SK-N-SH treated with all-trans-retinoic acid at 6 μM for 48 hours (cell line): ENCODE measurements at regions not wholly inside any gene's neighbourhood (a gene's known extent, or its start where the extent isn't known, plus 50 kb on each side); places are given as distances from the start of the nearest gene placed in this dataset.
"Not testable (repeated sequence)": the region's sequence is repeated elsewhere in the genome, so short reads cannot be mapped to it uniquely, and the experiment has no call there.

ENCODE experiments used
- ATAC-seq: fragments of 200-7000 bp; cut with Tn5 transposase; 3 replicates; pipeline ENCODE4 v1.9.1; 2020; ENCODE audit warnings: mild to moderate bottlenecking, moderate library complexity
- ARNTL ChIP-seq: fragments of 450-650 bp; formaldehyde crosslinking; IDR thresholded peaks from 2 replicates; pipeline ENCODE4 v1.5.0; 2020; ENCODE audit warnings: low read depth, mild to moderate bottlenecking, moderate library complexity, borderline replicate concordance
- BACH2 ChIP-seq: fragments of 250-450 bp; sonication (Bioruptor Pico); IDR thresholded peaks from 2 replicates; pipeline ENCODE4 v1.9.0; 2021; ENCODE audit warnings: mild to moderate bottlenecking, borderline replicate concordance
- CSDC2 ChIP-seq: fragments of 250-450 bp; sonication (Bioruptor Pico); IDR thresholded peaks from 2 replicates; pipeline ENCODE4 v1.5.0; 2020; ENCODE audit warnings: mild to moderate bottlenecking, moderate library complexity
- ESRRG ChIP-seq: fragments of 250-450 bp; sonication (Bioruptor Pico); IDR thresholded peaks from 2 replicates; pipeline ENCODE4 v1.6.1; 2021; ENCODE audit warnings: mild to moderate bottlenecking
- OSR1 ChIP-seq: fragments of 250-450 bp; sonication (Bioruptor Pico); IDR thresholded peaks from 2 replicates; pipeline ENCODE4 v1.8.0; 2022; ENCODE audit warnings: moderate library complexity, mild to moderate bottlenecking, inconsistent platforms
- PPARA ChIP-seq: fragments of 250-450 bp; sonication (Bioruptor Pico); IDR thresholded peaks from 2 replicates; pipeline ENCODE4 v1.5.0; 2020; ENCODE audit warnings: mild to moderate bottlenecking, borderline replicate concordance
- RARB ChIP-seq: fragments of 250-450 bp; sonication (Bioruptor Pico); IDR thresholded peaks from 2 replicates; pipeline ENCODE4 v1.8.0; 2021; ENCODE audit warnings: mild to moderate bottlenecking, moderate library complexity
- SNAI2 ChIP-seq: fragments of 250-450 bp; sonication (Bioruptor Pico); IDR thresholded peaks from 2 replicates; pipeline ENCODE4 v1.5.0; 2020; ENCODE audit warnings: mild to moderate bottlenecking, moderate library complexity
- TCF4 ChIP-seq: fragments of 250-450 bp; sonication (Bioruptor Pico); IDR thresholded peaks from 2 replicates; pipeline ENCODE4 v1.8.0; 2021; ENCODE audit warnings: mild to moderate bottlenecking, moderate library complexity, borderline replicate concordance
- TOX ChIP-seq: fragments of 250-450 bp; sonication (Bioruptor Pico); IDR thresholded peaks from 2 replicates; pipeline ENCODE4 v1.8.0; 2021; ENCODE audit warnings: mild to moderate bottlenecking, moderate library complexity, borderline replicate concordance
- ZC3H10 ChIP-seq: fragments of 250-450 bp; sonication (Bioruptor Pico); IDR thresholded peaks from 2 replicates; pipeline ENCODE4 v1.5.1; 2021; ENCODE audit warnings: mild to moderate bottlenecking, moderate library complexity
- ZFP3 ChIP-seq: fragments of 250-450 bp; sonication (Bioruptor Pico); IDR thresholded peaks from 2 replicates; pipeline ENCODE4 v1.5.0; 2020; ENCODE audit warnings: mild to moderate bottlenecking, moderate library complexity
- ZFP30 ChIP-seq: fragments of 450-650 bp; formaldehyde crosslinking; IDR thresholded peaks from 2 replicates; pipeline ENCODE4 v1.5.0; 2022; ENCODE audit warnings: mild to moderate bottlenecking, moderate library complexity
- ZNF565 ChIP-seq: fragments of 450-650 bp; formaldehyde crosslinking; conservative IDR thresholded peaks from 2 replicates; pipeline ENCODE4 v1.5.0; 2020; ENCODE audit warnings: low read depth, mild to moderate bottlenecking, moderate library complexity
- ZNF70 ChIP-seq: fragments of 450-650 bp; formaldehyde crosslinking; IDR thresholded peaks from 2 replicates; pipeline ENCODE4 v1.5.0; 2020; ENCODE audit warnings: mild to moderate bottlenecking, moderate library complexity
- ZNF8 ChIP-seq: fragments of 450-650 bp; formaldehyde crosslinking; IDR thresholded peaks from 2 replicates; pipeline ENCODE4 v1.5.0; 2020; ENCODE audit warnings: mild to moderate bottlenecking, moderate library complexity
- TF ChIP-seq, protein P1 (sequence below): fragments of 250-450 bp; sonication (Bioruptor Pico); IDR thresholded peaks from 2 replicates; pipeline ENCODE4 v1.5.1; 2020; ENCODE audit warnings: low read depth, mild to moderate bottlenecking, moderate library complexity
- TF ChIP-seq, protein P2 (sequence below): fragments of 250-450 bp; sonication (Bioruptor Pico); IDR thresholded peaks from 2 replicates; pipeline ENCODE4 v1.8.0; 2021; ENCODE audit warnings: low read depth, mild to moderate bottlenecking, moderate library complexity, borderline replicate concordance
- TF ChIP-seq, protein P3 (sequence below): fragments of 250-450 bp; sonication (Bioruptor Pico); IDR thresholded peaks from 2 replicates; pipeline ENCODE4 v1.5.1; 2021; ENCODE audit warnings: mild to moderate bottlenecking, moderate library complexity
- TF ChIP-seq, protein P4 (sequence below): fragments of 250-450 bp; sonication (Bioruptor Pico); IDR thresholded peaks from 2 replicates; pipeline ENCODE4 v1.5.0; 2020; ENCODE audit warnings: mild to moderate bottlenecking, moderate library complexity

DNA sequence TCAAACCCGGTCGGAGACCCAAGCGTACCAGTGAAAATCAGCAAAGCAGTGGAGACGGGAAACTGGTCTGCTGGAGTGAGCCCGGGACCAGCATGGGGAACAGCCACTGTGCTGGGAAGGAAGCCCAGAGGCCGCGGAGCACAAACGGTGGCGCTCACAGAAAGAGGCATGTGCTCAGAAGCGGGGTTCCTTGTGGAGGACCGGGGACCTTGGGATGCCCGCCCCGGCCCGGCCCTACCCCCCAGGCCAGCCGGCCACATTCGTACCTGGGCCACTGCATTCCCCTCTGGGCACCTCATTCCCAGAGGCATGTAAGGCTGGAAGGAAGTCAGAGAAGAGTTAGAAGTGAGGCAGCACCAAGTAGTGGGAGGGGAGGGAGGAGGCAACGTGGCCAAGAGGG lies 79.3 kb downstream of the RFLNA start:
- no peak for ATAC-seq
- no peak for TF ChIP-seq ZNF8
- TF ChIP-seq OSR1 (CRISPR knock-in tag), result no peak
- TF ChIP-seq ZC3H10, result no peak
- no peak for TF ChIP-seq ARNTL (CRISPR knock-in tag)
- TF ChIP-seq TCF4 (CRISPR knock-in tag), result no peak
- TF ChIP-seq BACH2 (CRISPR knock-in tag), result no peak
- no peak for TF ChIP-seq ESRRG (CRISPR knock-in tag)
- TF ChIP-seq, protein P1, sequence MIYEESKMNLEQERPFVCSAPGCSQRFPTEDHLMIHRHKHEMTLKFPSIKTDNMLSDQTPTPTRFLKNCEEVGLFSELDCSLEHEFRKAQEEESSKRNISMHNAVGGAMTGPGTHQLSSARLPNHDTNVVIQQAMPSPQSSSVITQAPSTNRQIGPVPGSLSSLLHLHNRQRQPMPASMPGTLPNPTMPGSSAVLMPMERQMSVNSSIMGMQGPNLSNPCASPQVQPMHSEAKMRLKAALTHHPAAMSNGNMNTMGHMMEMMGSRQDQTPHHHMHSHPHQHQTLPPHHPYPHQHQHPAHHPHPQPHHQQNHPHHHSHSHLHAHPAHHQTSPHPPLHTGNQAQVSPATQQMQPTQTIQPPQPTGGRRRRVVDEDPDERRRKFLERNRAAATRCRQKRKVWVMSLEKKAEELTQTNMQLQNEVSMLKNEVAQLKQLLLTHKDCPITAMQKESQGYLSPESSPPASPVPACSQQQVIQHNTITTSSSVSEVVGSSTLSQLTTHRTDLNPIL (CRISPR knock-in tag), result no peak
- no peak for TF ChIP-seq SNAI2 (CRISPR knock-in tag)
- TF ChIP-seq RARB (CRISPR knock-in tag), result no peak
- TF ChIP-seq, protein P2, sequence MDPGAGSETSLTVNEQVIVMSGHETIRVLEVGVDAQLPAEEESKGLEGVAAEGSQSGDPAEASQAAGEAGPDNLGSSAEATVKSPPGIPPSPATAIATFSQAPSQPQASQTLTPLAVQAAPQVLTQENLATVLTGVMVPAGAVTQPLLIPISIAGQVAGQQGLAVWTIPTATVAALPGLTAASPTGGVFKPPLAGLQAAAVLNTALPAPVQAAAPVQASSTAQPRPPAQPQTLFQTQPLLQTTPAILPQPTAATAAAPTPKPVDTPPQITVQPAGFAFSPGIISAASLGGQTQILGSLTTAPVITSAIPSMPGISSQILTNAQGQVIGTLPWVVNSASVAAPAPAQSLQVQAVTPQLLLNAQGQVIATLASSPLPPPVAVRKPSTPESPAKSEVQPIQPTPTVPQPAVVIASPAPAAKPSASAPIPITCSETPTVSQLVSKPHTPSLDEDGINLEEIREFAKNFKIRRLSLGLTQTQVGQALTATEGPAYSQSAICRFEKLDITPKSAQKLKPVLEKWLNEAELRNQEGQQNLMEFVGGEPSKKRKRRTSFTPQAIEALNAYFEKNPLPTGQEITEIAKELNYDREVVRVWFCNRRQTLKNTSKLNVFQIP (CRISPR knock-in tag), result no peak
- no peak for TF ChIP-seq ZFP3
- no peak for TF ChIP-seq TOX
- no peak for TF ChIP-seq CSDC2
- no peak for TF ChIP-seq PPARA (CRISPR knock-in tag)

DNA sequence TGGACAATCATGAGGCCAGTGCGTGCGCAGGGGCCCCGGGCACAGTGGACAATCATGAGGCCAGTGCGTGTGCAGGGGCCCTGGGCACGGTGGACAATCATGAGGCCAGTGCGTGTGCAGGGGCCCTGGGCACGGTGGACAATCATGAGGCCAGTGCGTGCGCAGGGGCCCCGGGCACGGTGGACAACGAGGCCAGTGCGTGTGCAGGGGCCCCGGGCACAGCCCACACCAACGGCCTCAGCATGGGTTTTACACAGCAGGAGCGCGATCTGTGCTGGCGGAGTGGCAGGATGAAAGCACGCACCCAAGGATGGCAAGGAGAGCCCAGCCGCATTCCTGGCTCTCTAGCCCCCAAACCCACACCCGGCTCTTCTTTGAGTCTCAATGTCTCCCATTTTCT lies 78.8 kb downstream of the RFLNA start:
- ATAC-seq, result not testable (repeated sequence)

DNA sequence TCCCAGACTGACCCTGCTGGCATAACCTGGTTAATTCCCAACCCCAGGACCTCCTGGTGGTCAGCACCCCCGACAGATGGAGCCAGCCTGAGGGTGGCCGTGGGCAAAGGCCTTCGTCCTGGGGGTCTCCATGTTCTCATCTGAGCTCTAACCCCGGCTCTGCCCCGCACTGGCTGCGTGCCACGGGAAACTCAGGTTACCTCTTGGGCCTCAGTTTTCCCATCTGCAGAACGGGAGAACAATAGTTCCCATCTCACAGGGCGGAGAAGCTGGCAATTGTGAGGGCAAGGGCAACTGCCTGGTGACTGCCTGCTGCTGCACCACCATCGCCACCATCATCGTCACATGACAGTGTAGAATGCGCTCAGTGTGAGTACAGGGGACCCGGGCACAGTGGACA lies 77.9 kb downstream of the RFLNA start:
- TF ChIP-seq, protein P3, sequence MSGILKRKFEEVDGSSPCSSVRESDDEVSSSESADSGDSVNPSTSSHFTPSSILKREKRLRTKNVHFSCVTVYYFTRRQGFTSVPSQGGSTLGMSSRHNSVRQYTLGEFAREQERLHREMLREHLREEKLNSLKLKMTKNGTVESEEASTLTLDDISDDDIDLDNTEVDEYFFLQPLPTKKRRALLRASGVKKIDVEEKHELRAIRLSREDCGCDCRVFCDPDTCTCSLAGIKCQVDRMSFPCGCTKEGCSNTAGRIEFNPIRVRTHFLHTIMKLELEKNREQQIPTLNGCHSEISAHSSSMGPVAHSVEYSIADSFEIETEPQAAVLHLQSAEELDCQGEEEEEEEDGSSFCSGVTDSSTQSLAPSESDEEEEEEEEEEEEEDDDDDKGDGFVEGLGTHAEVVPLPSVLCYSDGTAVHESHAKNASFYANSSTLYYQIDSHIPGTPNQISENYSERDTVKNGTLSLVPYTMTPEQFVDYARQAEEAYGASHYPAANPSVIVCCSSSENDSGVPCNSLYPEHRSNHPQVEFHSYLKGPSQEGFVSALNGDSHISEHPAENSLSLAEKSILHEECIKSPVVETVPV, result no peak
- TF ChIP-seq ZFP3 (no peak), ZFP30 (CRISPR knock-in tag) (no peak), ZNF565 (CRISPR knock-in tag) (no peak), CSDC2 (no peak), RARB (CRISPR knock-in tag) (no peak), ZNF8 (no peak), OSR1 (CRISPR knock-in tag) (no peak), TCF4 (CRISPR knock-in tag) (no peak), SNAI2 (CRISPR knock-in tag) (no peak), ARNTL (CRISPR knock-in tag) (no peak)
- TF ChIP-seq, protein P4, sequence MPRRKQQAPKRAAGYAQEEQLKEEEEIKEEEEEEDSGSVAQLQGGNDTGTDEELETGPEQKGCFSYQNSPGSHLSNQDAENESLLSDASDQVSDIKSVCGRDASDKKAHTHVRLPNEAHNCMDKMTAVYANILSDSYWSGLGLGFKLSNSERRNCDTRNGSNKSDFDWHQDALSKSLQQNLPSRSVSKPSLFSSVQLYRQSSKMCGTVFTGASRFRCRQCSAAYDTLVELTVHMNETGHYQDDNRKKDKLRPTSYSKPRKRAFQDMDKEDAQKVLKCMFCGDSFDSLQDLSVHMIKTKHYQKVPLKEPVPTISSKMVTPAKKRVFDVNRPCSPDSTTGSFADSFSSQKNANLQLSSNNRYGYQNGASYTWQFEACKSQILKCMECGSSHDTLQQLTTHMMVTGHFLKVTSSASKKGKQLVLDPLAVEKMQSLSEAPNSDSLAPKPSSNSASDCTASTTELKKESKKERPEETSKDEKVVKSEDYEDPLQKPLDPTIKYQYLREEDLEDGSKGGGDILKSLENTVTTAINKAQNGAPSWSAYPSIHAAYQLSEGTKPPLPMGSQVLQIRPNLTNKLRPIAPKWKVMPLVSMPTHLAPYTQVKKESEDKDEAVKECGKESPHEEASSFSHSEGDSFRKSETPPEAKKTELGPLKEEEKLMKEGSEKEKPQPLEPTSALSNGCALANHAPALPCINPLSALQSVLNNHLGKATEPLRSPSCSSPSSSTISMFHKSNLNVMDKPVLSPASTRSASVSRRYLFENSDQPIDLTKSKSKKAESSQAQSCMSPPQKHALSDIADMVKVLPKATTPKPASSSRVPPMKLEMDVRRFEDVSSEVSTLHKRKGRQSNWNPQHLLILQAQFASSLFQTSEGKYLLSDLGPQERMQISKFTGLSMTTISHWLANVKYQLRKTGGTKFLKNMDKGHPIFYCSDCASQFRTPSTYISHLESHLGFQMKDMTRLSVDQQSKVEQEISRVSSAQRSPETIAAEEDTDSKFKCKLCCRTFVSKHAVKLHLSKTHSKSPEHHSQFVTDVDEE (CRISPR knock-in tag), result no peak
- TF ChIP-seq, protein P2 (CRISPR knock-in tag), result no peak
- no peak for ATAC-seq

DNA sequence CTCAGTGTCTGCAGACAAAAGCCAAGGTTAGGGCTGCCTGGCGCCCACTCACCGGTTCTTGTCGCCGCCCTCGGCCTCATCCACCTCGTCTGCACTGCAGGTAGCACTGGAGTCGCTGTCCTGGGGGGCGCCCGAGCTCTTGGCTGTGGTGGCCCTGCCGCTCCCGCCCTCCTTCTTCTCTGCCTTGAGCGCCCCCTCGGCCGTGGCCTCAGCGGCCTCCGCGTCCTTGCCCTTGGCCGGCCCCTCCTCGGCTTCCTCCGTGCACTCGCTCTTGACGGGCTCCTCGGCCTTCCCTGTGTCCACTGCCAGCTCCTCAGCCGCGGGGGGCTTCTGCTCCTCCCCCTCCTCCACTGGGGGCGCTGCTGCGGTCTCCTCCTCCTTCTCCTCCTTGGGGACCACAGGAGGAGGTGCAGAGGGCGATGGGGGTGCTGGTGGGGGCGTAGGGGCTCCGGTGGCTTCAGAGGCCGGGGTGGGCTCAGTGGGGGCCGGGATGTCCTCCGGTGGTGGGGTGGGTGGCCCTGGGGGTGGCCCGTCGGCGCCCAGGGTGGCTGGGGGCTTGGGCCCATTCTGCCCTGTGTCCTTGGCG lies 77.2 kb downstream of the RFLNA start:
- TF ChIP-seq RARB (CRISPR knock-in tag) (no peak), SNAI2 (CRISPR knock-in tag) (no peak), ZNF565 (CRISPR knock-in tag) (no peak), OSR1 (CRISPR knock-in tag) (no peak), ZC3H10 (no peak), ZFP3 (no peak), ZNF70 (CRISPR knock-in tag) (no peak), CSDC2 (no peak), ARNTL (CRISPR knock-in tag) (no peak), ESRRG (CRISPR knock-in tag) (no peak), PPARA (CRISPR knock-in tag) (no peak)
- TF ChIP-seq, protein P4 (CRISPR knock-in tag), result no peak
- TF ChIP-seq, protein P3, result no peak
- ATAC-seq, result no peak
